Esophagus muscularis mucosa (tissue), 3 donors: ENCODE measurements at regions not wholly inside any gene's neighbourhood (a gene's known extent, or its start where the extent isn't known, plus 50 kb on each side); places are given as distances from the start of the nearest gene placed in this dataset.

Source experiments
- POLR2A ChIP-seq: fragments of 450-650 bp; IDR thresholded peaks from one replicate; pipeline ENCODE4 v1.6.1; 2017; ENCODE audit warnings: antibody characterized with exemption, moderate library complexity, mild to moderate bottlenecking, low read depth
- POLR2AphosphoS5 ChIP-seq, 2 donors: sonication (generic); formaldehyde crosslinking; IDR thresholded peaks; one replicate each; pipeline ENCODE4 v1.6.1; 2017; ENCODE audit warnings: antibody characterized with exemption in 2 of 2
- TF ChIP-seq, protein P1 (sequence below), 3 experiments: fragments of 200-600 bp in 2 of 3; fragments of 450-650 bp in 1 of 3; sonication (generic) in 2 of 3; IDR thresholded peaks; one replicate each; pipeline ENCODE4 v1.5.1; 2017 to 2019; ENCODE audit warnings: antibody characterized with exemption in 3 of 3, mild to moderate bottlenecking in 2 of 3, moderate library complexity in 1 of 3

DNA sequence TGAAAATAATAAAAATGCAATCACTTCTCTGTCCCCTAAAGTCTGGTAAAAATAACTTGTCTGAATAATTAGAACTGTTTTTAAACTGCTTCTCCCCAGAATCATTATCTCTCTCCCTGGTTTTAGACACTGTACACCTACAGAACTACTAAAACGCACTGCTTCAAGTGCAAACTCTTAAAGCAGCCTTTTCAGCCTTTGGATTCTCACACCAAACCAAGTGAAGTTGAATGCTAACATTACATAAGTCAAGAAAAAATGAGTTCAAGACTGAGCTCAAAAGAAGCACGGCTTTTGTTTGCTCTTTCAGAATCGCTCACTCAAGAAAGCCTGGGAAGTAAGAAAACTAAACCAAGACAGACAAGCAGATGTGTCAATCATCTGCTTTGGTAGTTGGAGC is 188.8 kb downstream of the LSM5 start:
- TF ChIP-seq POLR2AphosphoS5 (IDR thresholded peaks at IDR 0.05) = no peak
- TF ChIP-seq, protein P1, sequence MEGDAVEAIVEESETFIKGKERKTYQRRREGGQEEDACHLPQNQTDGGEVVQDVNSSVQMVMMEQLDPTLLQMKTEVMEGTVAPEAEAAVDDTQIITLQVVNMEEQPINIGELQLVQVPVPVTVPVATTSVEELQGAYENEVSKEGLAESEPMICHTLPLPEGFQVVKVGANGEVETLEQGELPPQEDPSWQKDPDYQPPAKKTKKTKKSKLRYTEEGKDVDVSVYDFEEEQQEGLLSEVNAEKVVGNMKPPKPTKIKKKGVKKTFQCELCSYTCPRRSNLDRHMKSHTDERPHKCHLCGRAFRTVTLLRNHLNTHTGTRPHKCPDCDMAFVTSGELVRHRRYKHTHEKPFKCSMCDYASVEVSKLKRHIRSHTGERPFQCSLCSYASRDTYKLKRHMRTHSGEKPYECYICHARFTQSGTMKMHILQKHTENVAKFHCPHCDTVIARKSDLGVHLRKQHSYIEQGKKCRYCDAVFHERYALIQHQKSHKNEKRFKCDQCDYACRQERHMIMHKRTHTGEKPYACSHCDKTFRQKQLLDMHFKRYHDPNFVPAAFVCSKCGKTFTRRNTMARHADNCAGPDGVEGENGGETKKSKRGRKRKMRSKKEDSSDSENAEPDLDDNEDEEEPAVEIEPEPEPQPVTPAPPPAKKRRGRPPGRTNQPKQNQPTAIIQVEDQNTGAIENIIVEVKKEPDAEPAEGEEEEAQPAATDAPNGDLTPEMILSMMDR (IDR thresholded peaks at IDR 0.05) = no peak
- TF ChIP-seq POLR2A = no peak
